ENCODE measurements at regions not wholly inside any gene's neighbourhood (a gene's known extent, or its start where the extent isn't known, plus 50 kb on each side); places are given as distances from the start of the nearest gene placed in this dataset.

DNA sequence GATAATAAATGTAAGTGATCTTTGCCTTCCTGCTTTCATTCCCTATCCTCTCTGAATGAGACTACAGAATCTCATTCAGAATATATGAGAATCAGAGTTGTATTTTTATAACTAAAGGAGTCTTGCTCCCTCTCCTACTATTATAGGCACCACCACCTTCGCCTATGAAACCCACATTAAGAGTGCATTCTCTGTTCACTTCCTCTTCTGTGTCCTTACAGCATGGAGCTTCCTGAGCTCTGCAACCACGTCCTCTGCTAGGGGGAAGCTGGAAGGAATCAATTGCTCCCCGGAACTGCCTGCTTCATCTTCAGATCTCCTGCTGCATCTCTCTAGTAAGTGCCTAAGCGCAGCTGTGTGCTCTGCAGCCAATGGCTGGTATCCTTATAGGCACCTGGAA is 820.7 kb downstream of the GRID1 start:
- TF ChIP-seq, protein P1, sequence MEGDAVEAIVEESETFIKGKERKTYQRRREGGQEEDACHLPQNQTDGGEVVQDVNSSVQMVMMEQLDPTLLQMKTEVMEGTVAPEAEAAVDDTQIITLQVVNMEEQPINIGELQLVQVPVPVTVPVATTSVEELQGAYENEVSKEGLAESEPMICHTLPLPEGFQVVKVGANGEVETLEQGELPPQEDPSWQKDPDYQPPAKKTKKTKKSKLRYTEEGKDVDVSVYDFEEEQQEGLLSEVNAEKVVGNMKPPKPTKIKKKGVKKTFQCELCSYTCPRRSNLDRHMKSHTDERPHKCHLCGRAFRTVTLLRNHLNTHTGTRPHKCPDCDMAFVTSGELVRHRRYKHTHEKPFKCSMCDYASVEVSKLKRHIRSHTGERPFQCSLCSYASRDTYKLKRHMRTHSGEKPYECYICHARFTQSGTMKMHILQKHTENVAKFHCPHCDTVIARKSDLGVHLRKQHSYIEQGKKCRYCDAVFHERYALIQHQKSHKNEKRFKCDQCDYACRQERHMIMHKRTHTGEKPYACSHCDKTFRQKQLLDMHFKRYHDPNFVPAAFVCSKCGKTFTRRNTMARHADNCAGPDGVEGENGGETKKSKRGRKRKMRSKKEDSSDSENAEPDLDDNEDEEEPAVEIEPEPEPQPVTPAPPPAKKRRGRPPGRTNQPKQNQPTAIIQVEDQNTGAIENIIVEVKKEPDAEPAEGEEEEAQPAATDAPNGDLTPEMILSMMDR (conservative IDR thresholded peaks at IDR 0.05; ENCODE audit: low read depth, low read length), result no peak
- no peak for TF ChIP-seq POLR2A (IDR thresholded peaks at IDR 0.05; ENCODE audit: low read depth, low read length)
- no peak for TF ChIP-seq MXI1 (IDR thresholded peaks at IDR 0.05; ENCODE audit: borderline replicate concordance, low read depth, low read length)
